ENCODE measurements at regions not wholly inside any gene's neighbourhood (a gene's known extent, or its start where the extent isn't known, plus 50 kb on each side); places are given as distances from the start of the nearest gene placed in this dataset.
"Not testable (repeated sequence)": the region's sequence is repeated elsewhere in the genome, so short reads cannot be mapped to it uniquely, and the experiment has no call there.

GRCh38 chr10:21441625-21442024, 83.9 kb downstream of the SKIDA1 start:
- POLR2A ChIA-PET (ENCODE audit: unreplicated experiment): no interaction called here
- H3F3A ChIP-seq (ENCODE audit: insufficient read depth, low read depth): no peaks in the 10 kb centered on the region
- no peak overlapping the region for H2AFZ ChIP-seq
- no TSS peak for BruUV-seq (replicated peaks)
- H3K4me3 ChIP-seq: no peak overlapping the region
- no peaks in the 10 kb centered on the region for H3K79me2 ChIP-seq (ENCODE audit: low read depth)
- CTCF ChIA-PET: no interaction called here
- H3K9me2 ChIP-seq (ENCODE audit: insufficient read depth): no peaks in the 10 kb centered on the region
- no peaks in the 10 kb centered on the region for H4K20me1 ChIP-seq (ENCODE audit: insufficient read depth)
- no peak overlapping the region for H3K27ac ChIP-seq
- H3K4me2 ChIP-seq: no peak overlapping the region
- H3K9me3 ChIP-seq (ENCODE audit: insufficient read depth, low read depth): no peaks in the 10 kb centered on the region
- no peaks in the 10 kb centered on the region for H3K36me3 ChIP-seq (ENCODE audit: low read depth)
- intact Hi-C loops (cut with micrococcal nuclease; ENCODE audit: unreplicated experiment): no loop called here
- no peak for DNase-seq
- no peaks in the 10 kb centered on the region for H3K27me3 ChIP-seq (ENCODE audit: insufficient read depth, low read depth)
- H3K4me1 ChIP-seq (replicated peaks; ENCODE audit: insufficient read depth): no peaks in the 10 kb centered on the region
- TF ChIP-seq EZH2 (IDR thresholded peaks at IDR 0.05; ENCODE audit: low read depth): no peak
- TF ChIP-seq CTCF (conservative IDR thresholded peaks at IDR 0.05): no peak

GRCh38 chr10:21438914-21439313, 86.6 kb downstream of the SKIDA1 start:
- H3K9me3 ChIP-seq (ENCODE audit: insufficient read depth, low read depth); H2AFZ ChIP-seq; H3K4me3 ChIP-seq; H3F3A ChIP-seq (ENCODE audit: insufficient read depth, low read depth); H3K27ac ChIP-seq; CTCF ChIA-PET; H3K36me3 ChIP-seq (ENCODE audit: low read depth); H3K27me3 ChIP-seq (ENCODE audit: insufficient read depth, low read depth); DNase-seq; H3K4me2 ChIP-seq; H3K9me2 ChIP-seq (ENCODE audit: insufficient read depth); BruUV-seq (replicated peaks); POLR2A ChIA-PET (ENCODE audit: unreplicated experiment); H3K4me1 ChIP-seq (replicated peaks; ENCODE audit: insufficient read depth); H3K79me2 ChIP-seq (ENCODE audit: low read depth); intact Hi-C loops (cut with micrococcal nuclease; ENCODE audit: unreplicated experiment); H4K20me1 ChIP-seq (ENCODE audit: insufficient read depth): not testable (repeated sequence)

GRCh38 chr10:21437770-21438382, 87.6 kb downstream of the SKIDA1 start:
- ChIA-PET CTCF (interaction anchor here (0.5 kb wide), 1 partner anchor 29 kb away, joined by 11 read pairs; no protein-coding TSS in a partner anchor), POLR2A (ENCODE audit: unreplicated experiment) (no interaction called here)
- Histone ChIP-seq H3F3A (ENCODE audit: insufficient read depth, low read depth) (peaks cover 1% of the 10 kb centered on the region; the same call in 1 of the 2 replicates), H3K9me2 (ENCODE audit: insufficient read depth) (no peaks in the 10 kb centered on the region), H3K79me2 (ENCODE audit: low read depth) (no peaks in the 10 kb centered on the region), H3K27me3 (ENCODE audit: insufficient read depth, low read depth) (no peaks in the 10 kb centered on the region), H3K4me2 (no peak overlapping the region), H3K36me3 (ENCODE audit: low read depth) (no peaks in the 10 kb centered on the region), H2AFZ (no peak overlapping the region), H3K4me1 (replicated peaks; ENCODE audit: insufficient read depth) (peaks cover 5% of the 10 kb centered on the region), H3K4me3 (no peak overlapping the region), H4K20me1 (ENCODE audit: insufficient read depth) (no peaks in the 10 kb centered on the region), H3K9me3 (ENCODE audit: insufficient read depth, low read depth) (no peaks in the 10 kb centered on the region), H3K27ac (no peak overlapping the region)
- no peak for DNase-seq
- intact Hi-C loops (cut with micrococcal nuclease; ENCODE audit: unreplicated experiment): no loop called here
- BruUV-seq (replicated peaks): no TSS peak
- TF ChIP-seq CTCF (conservative IDR thresholded peaks at IDR 0.05) (no peak), EZH2 (IDR thresholded peaks at IDR 0.05; ENCODE audit: low read depth) (no peak)

- peak; percentile 57 to 81 for DNase-seq
- Histone ChIP-seq H3F3A (ENCODE audit: insufficient read depth, low read depth) (peaks cover 15% of the 10 kb centered on the region), H3K79me2 (ENCODE audit: low read depth) (no peaks in the 10 kb centered on the region), H3K9me2 (ENCODE audit: insufficient read depth) (no peaks in the 10 kb centered on the region), H3K4me2 (peak overlapping the region; percentile 67), H3K4me1 (replicated peaks; ENCODE audit: insufficient read depth) (peaks cover 22% of the 10 kb centered on the region), H4K20me1 (ENCODE audit: insufficient read depth) (no peaks in the 10 kb centered on the region), H2AFZ (no peak overlapping the region), H3K4me3 (no peak overlapping the region), H3K36me3 (ENCODE audit: low read depth) (no peaks in the 10 kb centered on the region), H3K27me3 (ENCODE audit: insufficient read depth, low read depth) (no peaks in the 10 kb centered on the region), H3K9me3 (ENCODE audit: insufficient read depth, low read depth) (no peaks in the 10 kb centered on the region; the same call in 1 of the 2 replicates), H3K27ac (peak overlapping the region; percentile 82)
- ChIA-PET CTCF (no interaction called here), POLR2A (ENCODE audit: unreplicated experiment) (interaction anchor here (0.7 to 0.8 kb wide), 2 partner anchors 82 to 153 kb away, joined by 3 to 4 read pairs; no protein-coding TSS in a partner anchor)
- intact Hi-C loops (cut with micrococcal nuclease; ENCODE audit: unreplicated experiment): loop anchor here (1.0 to 2.0 kb wide), 2 partner anchors 29 to 68 kb away; no protein-coding TSS in a partner anchor
- TF ChIP-seq EZH2 (IDR thresholded peaks at IDR 0.05; ENCODE audit: low read depth) (no peak), CTCF (conservative IDR thresholded peaks at IDR 0.05) (no peak)
- BruUV-seq (replicated peaks): no TSS peak
Measured at GRCh38 chr10:21432266-21432665, 93.2 kb downstream of the SKIDA1 start.
